ENCODE measurements at regions not wholly inside any gene's neighbourhood (a gene's known extent, or its start where the extent isn't known, plus 50 kb on each side); places are given as distances from the start of the nearest gene placed in this dataset.

GRCh38 chrX:116378961-116379360, 57.4 kb upstream of the SLC6A14 start:
- Histone ChIP-seq H3K56ac (ENCODE audit: extremely low read depth, insufficient read depth, low read length) (no peak overlapping the region), H2BK15ac (ENCODE audit: low read depth, low read length) (no peak overlapping the region), H3K36me3 (ENCODE audit: control insufficient read depth, insufficient read depth, low read length) (no peaks in the 10 kb centered on the region), H3K18ac (ENCODE audit: low read depth, low read length) (no peak overlapping the region), H2BK20ac (ENCODE audit: low read depth, low read length) (no peak overlapping the region), H3K9ac (ENCODE audit: low read depth, low read length) (no peak overlapping the region), H2AK9ac (replicated peaks; ENCODE audit: low read depth, low read length, poor library complexity) (no peak overlapping the region), H3K9me1 (ENCODE audit: insufficient read depth, low read length) (no peaks in the 10 kb centered on the region), H4K91ac (ENCODE audit: insufficient read depth, low read depth, low read length) (no peak overlapping the region), H3K79me1 (ENCODE audit: low read depth in 1 of 2, low read length in 2 of 2) (no peaks in the 10 kb centered on the region), H3K4ac (ENCODE audit: low read depth, low read length) (no peak overlapping the region), H3K9me3 (ENCODE audit: control insufficient read depth, insufficient read depth, low read length) (no peaks in the 10 kb centered on the region), H4K5ac (ENCODE audit: low read depth, low read length) (no peak overlapping the region), H2AFZ (replicated peaks; ENCODE audit: low read length, poor library complexity) (no peak overlapping the region), H3K23ac (ENCODE audit: low read depth, low read length) (no peak overlapping the region), H4K20me1 (ENCODE audit: insufficient read depth, low read length) (no peaks in the 10 kb centered on the region), H3K4me3 (ENCODE audit: insufficient read depth, low read depth, low read length) (no peak overlapping the region), H3K27ac (ENCODE audit: insufficient read depth, low read length) (no peak overlapping the region), H3K4me1 (ENCODE audit: control insufficient read depth, insufficient read depth, low read length) (no peaks in the 10 kb centered on the region), H3K14ac (replicated peaks; ENCODE audit: low read depth, low read length) (no peak overlapping the region), H4K8ac (ENCODE audit: low read depth in 2 of 2, low read length in 2 of 2) (no peak overlapping the region), H2BK5ac (ENCODE audit: low read depth, low read length, poor library complexity, severe bottlenecking) (no peak overlapping the region), H3K4me2 (ENCODE audit: low read depth, low read length) (no peak overlapping the region), H2BK120ac (ENCODE audit: low read depth, low read length) (no peak overlapping the region), H2AK5ac (ENCODE audit: low read depth, low read length) (no peak overlapping the region), H3K27me3 (ENCODE audit: control insufficient read depth, insufficient read depth, low read length) (no peaks in the 10 kb centered on the region; the same call in 1 of the 2 replicates)
- no CpG with 5 or more reads among the region's 2 CpGs for WGBS, 2 experiments (ENCODE audit: extremely low coverage in 2 of 2, insufficient read length in 1 of 2)
- in situ Hi-C loops (cut with MboI; ENCODE audit: low sequenced_read_pairs), result no loop called here
- DNase-seq (no peak), ATAC-seq (ENCODE audit: low read depth) (no peak)
- ChIA-PET POLR2A (ENCODE audit: unreplicated experiment) (no interaction called here), CTCF (no interaction called here)
- intact Hi-C loops (cut with micrococcal nuclease), result no loop called here
- dilution Hi-C loops (cut with HindIII; ENCODE audit: low sequenced_read_pairs, unreplicated experiment), result no loop called here
- TF ChIP-seq RCOR1 (IDR thresholded peaks at IDR 0.05; ENCODE audit: insufficient replicate concordance, low read length) (no peak), CTCF (conservative IDR thresholded peaks at IDR 0.05; ENCODE audit: low read depth, low read length) (no peak), BHLHE40 (IDR thresholded peaks at IDR 0.05; ENCODE audit: low read depth, low read length) (no peak), ELK1 (IDR thresholded peaks at IDR 0.05; ENCODE audit: borderline replicate concordance, low read depth, low read length) (no peak), CEBPB (IDR thresholded peaks at IDR 0.05; ENCODE audit: low read depth, low read length) (no peak), RAD21 (IDR thresholded peaks at IDR 0.05; ENCODE audit: low read length) (no peak), NFE2L2 (IDR thresholded peaks at IDR 0.05; ENCODE audit: low read depth, low read length) (no peak), FOS (IDR thresholded peaks at IDR 0.05; ENCODE audit: low read depth, low read length) (no peak), MAZ (IDR thresholded peaks at IDR 0.05; ENCODE audit: borderline replicate concordance, low read depth, low read length) (no peak), MXI1 (IDR thresholded peaks at IDR 0.05; ENCODE audit: borderline replicate concordance, low read depth, low read length) (no peak)
- TF ChIP-seq, protein P1, sequence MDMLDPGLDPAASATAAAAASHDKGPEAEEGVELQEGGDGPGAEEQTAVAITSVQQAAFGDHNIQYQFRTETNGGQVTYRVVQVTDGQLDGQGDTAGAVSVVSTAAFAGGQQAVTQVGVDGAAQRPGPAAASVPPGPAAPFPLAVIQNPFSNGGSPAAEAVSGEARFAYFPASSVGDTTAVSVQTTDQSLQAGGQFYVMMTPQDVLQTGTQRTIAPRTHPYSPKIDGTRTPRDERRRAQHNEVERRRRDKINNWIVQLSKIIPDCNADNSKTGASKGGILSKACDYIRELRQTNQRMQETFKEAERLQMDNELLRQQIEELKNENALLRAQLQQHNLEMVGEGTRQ (IDR thresholded peaks at IDR 0.05; ENCODE audit: low read depth, low read length), result no peak
- no TSS peak for BruUV-seq (replicated peaks)

Measured in IMR-90 (cell line).